GM12878 (cell line): ENCODE measurements at regions not wholly inside any gene's neighbourhood (a gene's known extent, or its start where the extent isn't known, plus 50 kb on each side); places are given as distances from the start of the nearest gene placed in this dataset.

ENCODE experiments used
- ATAC-seq: fragments of 200-7000 bp; cut with Tn5 transposase; 3 replicates; pipeline ENCODE4 v1.9.1; 2020; ENCODE audit warnings: mild to moderate bottlenecking, moderate library complexity
- BruUV-seq: library from RNA; stranded (reverse); fragments of 400-500 nt; replicated peaks from 2 replicates; lab custom pipeline; 2021; lab: Mats Ljungman, UMichigan
- CTCF ChIA-PET: fragments of 300-600 bp; sonication (Branson Sonifier 250); formaldehyde crosslinking; extraction: SDS; loops from one replicate; lab custom pipeline; 2021; ENCODE audit warnings: inconsistent platforms; lab: Yijun Ruan, JAX
- POLR2A ChIA-PET: fragments of 350-600 bp; formaldehyde crosslinking; extraction: SDS; loops from one replicate; lab custom pipeline; 2021; ENCODE audit warnings: inconsistent platforms; lab: Charles Lee
- RAD21 ChIA-PET: fragments of 300-600 bp; sonication (Branson Sonifier 250); formaldehyde crosslinking; loops from one replicate; lab custom pipeline; 2023; ENCODE audit warnings: antibody characterized with exemption; ENCODE audit not compliant: unreplicated experiment; lab: Charles Lee
- SMC1A ChIA-PET: fragments of 300-600 bp; sonication (Branson Sonifier 250); formaldehyde crosslinking; loops from one replicate; lab custom pipeline; 2023; ENCODE audit not compliant: unreplicated experiment, uncharacterized antibody; lab: Charles Lee
- DNase-seq: peaks from one replicate; pipeline ENCODE4 v3.0.0-alpha.2; 2011; ENCODE audit warnings: low read depth, low spot score
- FAIRE-seq: peaks from 3 replicates; lab custom pipeline; 2011; peaks lifted over from hg19 to GRCh38; lab: Jason Lieb, UNC
- H2AFZ ChIP-seq: 2 replicates; pipeline ENCODE4 v1.6.0; 2011; ENCODE audit warnings: low read depth, low read length, control low read depth; ENCODE audit not compliant: control insufficient read depth
- H3K27ac ChIP-seq: 2 replicates; pipeline ENCODE4 v1.5.1; 2011; ENCODE audit warnings: control low read depth; ENCODE audit not compliant: control insufficient read depth, insufficient read depth
- H3K27me3 ChIP-seq, 2 experiments: replicated peaks in 1 of 2; 2 replicates each; pipeline versions ENCODE4 v1.6.0 to v1.6.1; 2011; ENCODE audit warnings: low read length in 1 of 2; ENCODE audit not compliant: control insufficient read depth in 2 of 2, insufficient read depth in 2 of 2
- H3K36me3 ChIP-seq, 2 experiments: 2 replicates each; pipeline ENCODE4 v1.5.1; 2011; ENCODE audit warnings: low read length in 1 of 2; ENCODE audit not compliant: control insufficient read depth in 2 of 2, insufficient read depth in 2 of 2
- H3K4me1 ChIP-seq: 2 replicates; pipeline ENCODE4 v1.6.1; 2011; ENCODE audit warnings: mild to moderate bottlenecking, low read length, moderate library complexity, mixed read lengths; ENCODE audit not compliant: control insufficient read depth, insufficient read depth
- H3K4me2 ChIP-seq: 2 replicates; pipeline ENCODE4 v1.6.0; 2011; ENCODE audit warnings: control low read depth; ENCODE audit not compliant: control insufficient read depth, insufficient read depth
- H3K4me3 ChIP-seq: fragments of 200-600 bp; sonication (generic); 2 replicates; pipeline ENCODE4 v1.5.1; 2016
- H3K79me2 ChIP-seq: 2 replicates; pipeline ENCODE4 v1.6.0; 2011; ENCODE audit warnings: low read length; ENCODE audit not compliant: control insufficient read depth, insufficient read depth
- H3K9ac ChIP-seq: 2 replicates; pipeline ENCODE4 v1.8.0; 2011; ENCODE audit warnings: low read length, control low read depth, mixed read lengths; ENCODE audit not compliant: control insufficient read depth, insufficient read depth
- H3K9me3 ChIP-seq: replicated peaks from 3 replicates; pipeline ENCODE4 v1.5.1; 2011; ENCODE audit warnings: mild to moderate bottlenecking, low read length; ENCODE audit not compliant: control insufficient read depth, insufficient read depth
- H4K20me1 ChIP-seq: 2 replicates; pipeline ENCODE4 v1.6.0; 2011; ENCODE audit not compliant: control insufficient read depth, insufficient read depth
- ATF2 ChIP-seq: IDR thresholded peaks from 2 replicates; pipeline ENCODE4 v1.6.1; 2012; ENCODE audit warnings: low read length, inconsistent platforms
- ATF7 ChIP-seq: fragments of 450-650 bp; IDR thresholded peaks from 2 replicates; pipeline ENCODE4 v1.6.1; 2016; ENCODE audit warnings: low read depth, mild to moderate bottlenecking
- BCL11A ChIP-seq: IDR thresholded peaks from 2 replicates; pipeline ENCODE4 v1.6.1; 2011; ENCODE audit warnings: low read depth, low read length
- BCLAF1 ChIP-seq: fragments of 450-650 bp; IDR thresholded peaks from 2 replicates; pipeline ENCODE4 v1.6.1; 2017; ENCODE audit warnings: antibody characterized with exemption, mild to moderate bottlenecking, moderate library complexity
- ELK1 ChIP-seq: IDR thresholded peaks from 2 replicates; pipeline ENCODE4 v1.6.1; 2012; ENCODE audit warnings: low read depth, low read length, improper control_type of control experiment
- LARP7 ChIP-seq: fragments of 450-650 bp; IDR thresholded peaks from 2 replicates; pipeline ENCODE4 v1.6.1; 2017; ENCODE audit warnings: mild to moderate bottlenecking
- MAX ChIP-seq: IDR thresholded peaks from 2 replicates; pipeline ENCODE4 v1.6.1; 2012; ENCODE audit warnings: low read depth, low read length, improper control_type of control experiment
- MXI1 ChIP-seq: fragments of 150-350 bp; IDR thresholded peaks from 2 replicates; pipeline ENCODE4 v1.6.1; 2011; ENCODE audit warnings: low read depth, mild to moderate bottlenecking, inconsistent platforms, low read length, improper control_type of control experiment
- NFIC ChIP-seq: IDR thresholded peaks from 2 replicates; pipeline ENCODE4 v1.6.1; 2012; ENCODE audit warnings: low read depth, mild to moderate bottlenecking, inconsistent platforms, low read length, moderate library complexity
- NFXL1 ChIP-seq: fragments of 450-650 bp; IDR thresholded peaks from 2 replicates; pipeline ENCODE4 v1.6.1; 2017; ENCODE audit warnings: antibody characterized with exemption, mild to moderate bottlenecking, borderline replicate concordance
- POU2F2 ChIP-seq: IDR thresholded peaks from 3 replicates; pipeline ENCODE4 v1.6.1; 2011; ENCODE audit warnings: low read depth, mild to moderate bottlenecking, low read length, borderline replicate concordance
- SKIL ChIP-seq: fragments of 450-650 bp; IDR thresholded peaks from 2 replicates; pipeline ENCODE4 v1.6.1; 2017; ENCODE audit warnings: mild to moderate bottlenecking, low read depth, inconsistent platforms; ENCODE audit not compliant: poor library complexity, severe bottlenecking
- SMAD1 ChIP-seq: fragments of 450-650 bp; IDR thresholded peaks from 2 replicates; pipeline ENCODE4 v1.6.1; 2018; ENCODE audit warnings: mild to moderate bottlenecking, low read depth; ENCODE audit not compliant: partially characterized antibody
- SMC3 ChIP-seq: IDR thresholded peaks from 2 replicates; pipeline ENCODE4 v1.6.1; 2011; ENCODE audit warnings: low read length, improper control_type of control experiment, borderline replicate concordance
- YY1 ChIP-seq: IDR thresholded peaks from 2 replicates; pipeline ENCODE4 v1.6.1; 2011; ENCODE audit warnings: low read depth, mild to moderate bottlenecking, low read length
- WGBS: methylation state at CpG from one replicate; pipeline ENCODE4 v1.1.6; 2016; ENCODE audit warnings: low lambda C conversion rate; ENCODE audit not compliant: insufficient replicate concordance, insufficient coverage; ENCODE audit errors: missing lambda C conversion rate; 5-methylcytosine and 5-hydroxymethylcytosine counted together
- in situ Hi-C: fragments of 300-500 bp; cut with MboI; formaldehyde crosslinking; loops from 9 replicates; pipeline ENCODE4 v1.14.3; 2018; ENCODE audit warnings: mixed read lengths
- intact Hi-C: fragments of 100-400 bp; cut with micrococcal nuclease; formaldehyde crosslinking; loops from one replicate; pipeline ENCODE4 v1.14.2; 2022; ENCODE audit not compliant: unreplicated experiment

- ATAC-seq (no peak), DNase-seq (no peak), FAIRE-seq (no peak)
- no peaks in the 10 kb centered on the region for H3K9me3 ChIP-seq
- no TSS peak for BruUV-seq
- no peaks in the 10 kb centered on the region for H3K79me2 ChIP-seq
- no peak overlapping the region for H3K4me2 ChIP-seq
- no peak overlapping the region for H2AFZ ChIP-seq
- no peaks in the 10 kb centered on the region for H4K20me1 ChIP-seq
- ChIA-PET POLR2A (no interaction called here), RAD21 (no interaction called here), SMC1A (no interaction called here), CTCF (no interaction called here)
- H3K27me3 ChIP-seq, result no peaks in the 10 kb centered on the region
- no peak overlapping the region for H3K9ac ChIP-seq
- no peaks in the 10 kb centered on the region for H3K4me1 ChIP-seq
- 0% methylated on average over 2 of the region's 2 CpGs for WGBS
- in situ Hi-C loops, result no loop called here
- no peak overlapping the region for H3K4me3 ChIP-seq
- intact Hi-C loops, result no loop called here
- H3K27ac ChIP-seq, result no peak overlapping the region
- H3K36me3 ChIP-seq, result no peaks in the 10 kb centered on the region
- TF ChIP-seq LARP7 (no peak), NFXL1 (no peak), ATF2 (no peak), MXI1 (no peak), YY1 (no peak), BCL11A (no peak), SMC3 (no peak), SMAD1 (no peak), MAX (no peak), POU2F2 (no peak), SKIL (no peak), ELK1 (no peak), NFIC (no peak), ATF7 (no peak), BCLAF1 (no peak)
Measured at GRCh38 chr18:65146482-65147021, 604.3 kb upstream of the CDH7 start.
